Calu3 (cell line): ENCODE measurements at regions not wholly inside any gene's neighbourhood (a gene's known extent, or its start where the extent isn't known, plus 50 kb on each side); places are given as distances from the start of the nearest gene placed in this dataset.

Experiments
- BruUV-seq: library from RNA; stranded (reverse); fragments of 400-500 nt; replicated peaks from 2 replicates; lab custom pipeline; 2021; lab: Mats Ljungman, UMichigan
- CTCF ChIA-PET: fragments of 300-600 bp; sonication (Branson Sonifier 250); formaldehyde crosslinking; loops from one replicate; lab custom pipeline; 2022; ENCODE audit warnings: antibody characterized with exemption; lab: Charles Lee
- DNase-seq: peaks from one replicate; pipeline ENCODE4 v3.0.0; 2022
- H3K27ac Mint-ChIP-seq: one replicate; pipeline ENCODE4 v1.8.0; 2022; ENCODE audit warnings: mixed read lengths; ENCODE audit not compliant: unreplicated experiment
- H3K27me3 Mint-ChIP-seq: one replicate; pipeline ENCODE4 v1.8.0; 2022; ENCODE audit warnings: mixed read lengths; ENCODE audit not compliant: unreplicated experiment
- H3K36me3 Mint-ChIP-seq: one replicate; pipeline ENCODE4 v1.8.0; 2022; ENCODE audit warnings: mild to moderate bottlenecking, moderate library complexity, mixed read lengths; ENCODE audit not compliant: insufficient read depth, unreplicated experiment
- H3K4me1 Mint-ChIP-seq: one replicate; pipeline ENCODE4 v1.8.0; 2022; ENCODE audit warnings: mild to moderate bottlenecking, low read depth, mixed read lengths; ENCODE audit not compliant: unreplicated experiment
- H3K4me3 Mint-ChIP-seq: one replicate; pipeline ENCODE4 v1.8.0; 2022; ENCODE audit warnings: mild to moderate bottlenecking, low read depth, moderate library complexity, mixed read lengths; ENCODE audit not compliant: unreplicated experiment
- H3K9me3 Mint-ChIP-seq: one replicate; pipeline ENCODE4 v1.8.0; 2022; ENCODE audit warnings: low read depth, mixed read lengths; ENCODE audit not compliant: unreplicated experiment
- intact Hi-C: fragments of 100-400 bp; cut with micrococcal nuclease; formaldehyde crosslinking; loops from one replicate; pipeline ENCODE4 v1.10.0; 2022; ENCODE audit not compliant: unreplicated experiment
- TF ChIP-seq, protein P1 (sequence below): fragments of 200-600 bp; IDR thresholded peaks from one replicate; pipeline ENCODE4 v1.8.0; 2022; ENCODE audit warnings: antibody characterized with exemption; ENCODE audit not compliant: unreplicated experiment

DNA sequence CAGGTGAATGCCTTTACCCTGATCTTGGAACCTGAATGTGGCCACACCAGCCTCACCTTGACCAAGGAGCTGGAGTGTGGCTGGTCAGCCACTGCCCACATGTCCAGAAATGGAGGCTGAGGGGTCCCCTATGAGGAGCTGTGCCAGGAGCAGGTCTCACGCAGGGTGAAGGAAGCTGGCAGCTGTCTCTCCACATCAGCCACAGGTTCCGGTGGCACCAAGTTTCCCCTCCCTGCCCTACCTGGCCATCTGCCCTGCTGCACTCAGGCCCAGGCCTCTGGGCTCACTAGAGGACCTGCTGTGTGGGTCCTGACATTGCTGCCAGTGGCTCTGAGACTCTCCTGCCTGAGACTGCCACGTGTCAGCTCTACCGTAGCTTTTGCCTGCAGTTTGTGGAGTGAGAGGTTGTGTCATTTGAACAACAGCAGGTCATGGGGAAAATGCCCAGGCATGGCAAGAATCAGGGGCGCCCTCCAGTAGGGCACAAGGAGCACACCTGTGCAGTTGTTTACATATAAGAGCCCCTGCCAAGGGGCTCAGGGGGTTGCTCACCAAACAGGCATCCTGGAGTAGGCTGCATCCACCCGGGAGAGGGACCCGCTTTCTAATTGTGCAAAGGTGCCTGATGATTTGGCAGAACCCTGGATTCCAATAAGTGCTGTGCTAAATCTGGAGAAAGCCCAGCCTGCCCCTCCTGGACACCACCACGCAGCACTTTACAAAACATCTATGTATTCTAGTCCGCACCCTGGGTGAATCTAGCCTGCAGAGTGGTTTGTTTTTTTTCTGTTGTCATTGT lies 258.5 kb upstream of the TLE3 start:
- Mint-ChIP-seq H3K36me3 (no peaks in the 10 kb centered on the region), H3K27me3 (peaks cover 73% of the 10 kb centered on the region), H3K4me1 (no peaks in the 10 kb centered on the region), H3K9me3 (no peaks in the 10 kb centered on the region), H3K27ac (no peak overlapping the region), H3K4me3 (no peak overlapping the region)
- TF ChIP-seq, protein P1, sequence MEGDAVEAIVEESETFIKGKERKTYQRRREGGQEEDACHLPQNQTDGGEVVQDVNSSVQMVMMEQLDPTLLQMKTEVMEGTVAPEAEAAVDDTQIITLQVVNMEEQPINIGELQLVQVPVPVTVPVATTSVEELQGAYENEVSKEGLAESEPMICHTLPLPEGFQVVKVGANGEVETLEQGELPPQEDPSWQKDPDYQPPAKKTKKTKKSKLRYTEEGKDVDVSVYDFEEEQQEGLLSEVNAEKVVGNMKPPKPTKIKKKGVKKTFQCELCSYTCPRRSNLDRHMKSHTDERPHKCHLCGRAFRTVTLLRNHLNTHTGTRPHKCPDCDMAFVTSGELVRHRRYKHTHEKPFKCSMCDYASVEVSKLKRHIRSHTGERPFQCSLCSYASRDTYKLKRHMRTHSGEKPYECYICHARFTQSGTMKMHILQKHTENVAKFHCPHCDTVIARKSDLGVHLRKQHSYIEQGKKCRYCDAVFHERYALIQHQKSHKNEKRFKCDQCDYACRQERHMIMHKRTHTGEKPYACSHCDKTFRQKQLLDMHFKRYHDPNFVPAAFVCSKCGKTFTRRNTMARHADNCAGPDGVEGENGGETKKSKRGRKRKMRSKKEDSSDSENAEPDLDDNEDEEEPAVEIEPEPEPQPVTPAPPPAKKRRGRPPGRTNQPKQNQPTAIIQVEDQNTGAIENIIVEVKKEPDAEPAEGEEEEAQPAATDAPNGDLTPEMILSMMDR: no peak
- intact Hi-C loops: no loop called here
- CTCF ChIA-PET: no interaction called here
- no TSS peak for BruUV-seq
- no peak for DNase-seq

DNA sequence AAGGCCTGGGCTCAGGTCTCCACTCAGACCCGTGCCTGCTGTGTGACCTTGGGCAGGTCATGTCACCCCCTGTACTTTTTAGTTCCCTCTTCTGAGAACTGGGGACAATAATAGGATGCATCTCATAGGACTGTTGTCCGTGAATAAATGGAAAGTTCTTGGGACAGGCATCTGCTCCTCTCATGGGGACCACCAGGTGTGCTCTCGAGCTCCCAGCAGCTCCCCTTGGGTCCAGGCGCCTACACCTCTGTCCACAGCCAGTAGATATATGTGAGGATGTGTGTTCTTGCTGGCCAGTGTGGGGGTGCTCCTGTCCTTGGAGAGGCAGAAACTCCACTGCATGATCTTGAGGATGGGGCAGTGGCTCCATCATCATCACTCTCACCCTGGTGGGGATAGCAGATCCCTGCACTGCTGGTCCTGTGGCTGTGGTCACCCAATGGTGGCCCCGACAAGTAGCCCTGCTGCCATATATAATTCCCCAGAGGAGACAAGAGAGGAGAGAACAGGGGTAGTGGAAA lies 257.6 kb upstream of the TLE3 start:
- CTCF ChIA-PET: interaction anchor here (0.6 kb wide), 1 partner anchor 877 kb away, joined by 3 read pairs; no protein-coding TSS in a partner anchor
- Mint-ChIP-seq H3K36me3 (no peaks in the 10 kb centered on the region), H3K27me3 (peaks cover 67% of the 10 kb centered on the region), H3K4me3 (no peak overlapping the region), H3K4me1 (no peaks in the 10 kb centered on the region), H3K27ac (no peak overlapping the region), H3K9me3 (no peaks in the 10 kb centered on the region)
- BruUV-seq: no TSS peak
- no peak for DNase-seq
- TF ChIP-seq, protein P1: no peak
- intact Hi-C loops: no loop called here

DNA sequence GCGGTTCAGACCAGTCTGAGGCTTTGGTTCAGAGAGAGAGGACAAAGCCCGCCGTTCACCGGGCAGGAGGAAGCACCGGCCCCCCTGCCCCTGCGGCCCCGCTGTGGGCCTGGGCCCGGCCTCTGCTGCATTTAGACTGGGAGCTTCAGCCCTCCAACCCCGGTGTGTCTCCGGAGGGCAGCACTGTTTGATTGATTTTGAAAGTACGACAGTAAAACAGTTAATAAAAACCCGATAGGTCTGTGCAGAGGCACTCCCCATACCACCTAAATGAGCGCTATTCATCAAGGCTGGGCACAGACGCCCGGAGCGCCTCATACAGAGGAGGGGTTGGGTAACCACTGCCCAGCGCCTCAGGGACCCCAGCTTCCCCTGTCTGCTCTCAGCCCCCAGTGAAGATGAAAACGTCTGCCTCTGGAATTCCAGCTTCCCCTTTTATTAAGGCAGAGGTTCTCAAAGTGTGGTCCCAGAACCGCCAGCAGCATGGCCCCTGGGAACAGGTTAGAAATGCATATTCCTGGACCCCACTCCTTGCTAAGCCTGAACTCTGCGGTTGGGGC lies 256.7 kb upstream of the TLE3 start:
- DNase-seq: no peak
- no TSS peak for BruUV-seq
- H3K27ac Mint-ChIP-seq: no peak overlapping the region
- CTCF ChIA-PET: interaction anchor here (0.6 kb wide), 1 partner anchor 876 kb away, joined by 3 read pairs; no protein-coding TSS in a partner anchor
- H3K27me3 Mint-ChIP-seq: peaks cover 64% of the 10 kb centered on the region
- H3K4me3 Mint-ChIP-seq: no peak overlapping the region
- TF ChIP-seq, protein P1: no peak
- H3K9me3 Mint-ChIP-seq: no peaks in the 10 kb centered on the region
- peaks cover under 1% of the 10 kb centered on the region for H3K4me1 Mint-ChIP-seq
- no peaks in the 10 kb centered on the region for H3K36me3 Mint-ChIP-seq
- intact Hi-C loops: no loop called here

DNA sequence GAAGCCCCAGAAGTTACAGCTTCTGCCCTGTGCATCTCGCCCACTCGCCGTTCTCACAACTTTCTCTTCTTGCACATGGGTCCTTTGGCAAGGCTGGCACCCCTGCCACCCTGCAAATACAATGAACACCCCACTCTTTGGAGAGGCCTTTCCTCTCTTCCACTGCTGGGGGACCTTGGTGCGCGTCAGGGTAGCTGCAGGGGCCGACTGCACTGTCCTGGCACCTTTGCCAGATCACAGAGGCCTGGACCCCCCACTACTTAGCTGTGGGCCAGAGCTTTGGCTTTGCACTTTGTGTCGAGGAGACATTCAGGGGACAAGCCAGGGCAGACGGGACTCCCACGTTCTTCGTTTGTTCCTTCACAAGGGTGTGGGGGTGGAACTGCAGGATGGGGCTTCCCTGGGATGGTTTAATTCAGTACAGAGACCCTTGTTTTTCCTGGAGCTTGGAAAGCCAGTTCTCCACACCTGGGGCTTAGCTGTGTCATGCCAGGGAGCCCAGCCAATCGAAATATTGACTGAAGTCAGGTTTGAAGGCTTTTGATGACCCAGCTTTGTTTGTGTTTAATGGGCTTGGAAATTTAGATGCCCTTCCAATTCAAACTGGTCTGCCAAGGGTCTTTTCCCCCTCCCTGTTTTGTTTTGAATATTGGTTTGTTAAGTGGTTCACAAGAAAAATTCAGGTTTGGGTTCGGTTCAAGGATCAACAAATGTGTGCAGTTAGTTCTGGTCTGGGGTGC lies 256.1 kb upstream of the TLE3 start:
- CTCF ChIA-PET: no interaction called here
- no TSS peak for BruUV-seq
- Mint-ChIP-seq H3K4me1 (peaks cover 7% of the 10 kb centered on the region), H3K27ac (no peak overlapping the region), H3K27me3 (peaks cover 61% of the 10 kb centered on the region), H3K36me3 (no peaks in the 10 kb centered on the region), H3K9me3 (no peaks in the 10 kb centered on the region), H3K4me3 (no peak overlapping the region)
- intact Hi-C loops: no loop called here
- TF ChIP-seq, protein P1: no peak
- no peak for DNase-seq
